ENCODE measurements at regions not wholly inside any gene's neighbourhood (a gene's known extent, or its start where the extent isn't known, plus 50 kb on each side); places are given as distances from the start of the nearest gene placed in this dataset.

DNA sequence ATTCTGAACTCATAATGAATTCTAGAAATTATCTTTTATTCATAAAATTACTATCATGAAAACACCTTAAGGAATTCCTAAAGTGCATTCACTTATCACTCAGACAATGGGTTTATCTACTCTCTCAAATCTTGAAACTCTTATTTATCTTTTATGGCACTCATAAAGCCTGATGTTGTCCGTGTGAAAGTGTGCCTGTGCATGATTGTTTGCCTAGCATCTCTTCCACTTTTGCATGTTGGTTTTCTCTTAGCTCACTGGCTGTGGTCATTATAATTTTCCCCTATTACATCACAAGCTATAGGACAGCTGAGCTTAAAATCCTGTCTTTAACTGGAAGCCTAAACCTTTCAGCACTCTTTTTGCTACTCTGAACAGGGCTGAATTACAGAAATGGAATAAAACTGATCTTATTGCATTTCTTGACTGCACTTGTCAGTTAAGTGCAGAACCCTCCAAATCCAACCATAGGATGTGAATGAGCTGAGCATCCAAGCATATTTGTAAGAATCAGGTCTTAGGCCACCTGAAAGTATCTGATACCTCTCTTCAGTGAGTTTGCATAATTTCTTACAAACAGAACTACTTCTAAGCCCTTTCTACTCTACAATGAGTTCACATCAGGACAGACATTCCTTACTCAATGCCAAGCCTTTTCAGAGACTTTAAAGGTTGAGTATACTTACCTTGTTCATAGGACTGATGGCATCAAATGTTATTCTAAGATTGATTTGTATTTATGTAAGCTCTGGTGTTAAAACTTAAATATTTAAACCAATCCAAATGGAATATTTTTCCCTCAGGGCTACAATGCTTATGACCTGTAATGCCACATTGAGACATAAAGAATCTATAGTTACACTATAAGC is 221.2 kb upstream of the KITLG start:
- DNase-seq: no peak

DNA sequence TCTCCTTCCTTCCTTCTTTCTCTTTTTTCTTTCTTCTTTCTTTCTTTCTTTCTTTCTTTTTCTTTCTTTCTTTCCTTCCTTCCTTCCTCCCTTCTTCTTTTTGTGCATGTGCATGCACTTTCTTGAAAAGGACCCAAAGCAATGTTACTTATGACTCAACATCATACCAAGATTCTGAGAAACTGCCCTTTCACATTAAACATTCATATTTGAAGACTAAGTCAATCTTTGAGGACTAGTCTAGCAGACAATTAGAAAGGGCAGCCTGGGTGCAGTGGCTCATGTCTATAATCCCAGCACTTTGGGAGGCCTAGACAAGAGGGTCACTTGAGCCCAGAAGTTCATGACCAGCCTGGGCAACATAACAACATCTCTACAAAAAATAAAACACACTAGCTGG is 212.8 kb upstream of the KITLG start:
- DNase-seq: no peak

DNA sequence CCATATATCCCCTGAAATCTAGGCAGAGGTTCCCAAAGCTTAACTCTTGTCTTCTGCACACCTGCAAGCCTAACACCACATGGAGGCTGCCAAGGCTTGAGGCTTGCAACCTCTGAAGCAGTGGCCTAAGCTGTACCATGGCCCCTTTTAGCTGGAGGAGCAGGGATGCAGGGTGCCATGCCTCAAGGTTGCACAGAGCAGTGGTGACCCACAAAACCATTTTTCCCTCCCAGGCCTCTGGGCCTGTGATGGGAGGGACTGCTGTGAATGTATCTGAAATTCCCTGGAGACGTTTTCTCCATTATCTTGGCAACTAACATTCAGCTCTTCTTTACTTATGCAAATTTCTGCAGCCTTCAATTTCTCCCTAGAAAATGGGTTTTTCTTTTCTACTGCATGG is 210.0 kb upstream of the KITLG start:
- DNase-seq: no peak

DNA sequence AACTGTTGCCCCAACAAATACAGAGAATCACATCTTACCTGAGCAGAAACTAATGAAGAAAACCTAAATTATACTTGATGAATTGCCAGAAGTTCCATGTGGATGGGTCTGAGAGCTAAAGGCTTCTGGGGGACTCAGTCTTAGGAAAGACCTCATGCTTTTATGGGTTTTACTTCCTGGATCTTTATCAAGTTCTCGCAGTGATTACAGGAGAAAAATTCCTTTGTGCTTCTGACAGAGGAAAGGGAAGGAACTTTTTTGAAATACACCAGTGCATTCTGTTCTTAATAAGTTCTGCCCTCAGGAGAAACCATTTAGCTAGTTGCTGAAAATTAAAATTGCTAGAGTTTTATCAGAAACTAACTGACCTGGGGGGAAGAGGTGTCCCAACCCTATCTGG is 203.9 kb upstream of the KITLG start:
- DNase-seq: no peak

DNA sequence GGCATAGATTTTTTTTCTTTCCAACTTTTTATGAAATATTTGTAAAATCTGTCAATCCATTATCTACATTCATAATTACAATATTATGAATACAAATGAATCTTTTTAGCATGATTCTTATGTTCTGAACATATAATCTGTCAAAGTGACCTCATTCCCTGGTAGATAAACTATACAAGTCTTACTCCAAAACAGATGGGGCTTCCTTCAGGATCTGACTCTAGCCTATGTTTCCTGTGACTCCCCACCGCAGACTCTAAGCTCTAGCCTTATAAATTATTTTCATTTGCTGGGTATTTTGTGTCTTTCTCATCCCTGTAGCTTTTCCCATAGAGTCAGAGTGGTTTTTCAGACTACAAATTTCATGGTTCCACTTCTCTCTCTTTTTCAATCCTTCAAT is 202.1 kb upstream of the KITLG start:
- DNase-seq: no peak

DNA sequence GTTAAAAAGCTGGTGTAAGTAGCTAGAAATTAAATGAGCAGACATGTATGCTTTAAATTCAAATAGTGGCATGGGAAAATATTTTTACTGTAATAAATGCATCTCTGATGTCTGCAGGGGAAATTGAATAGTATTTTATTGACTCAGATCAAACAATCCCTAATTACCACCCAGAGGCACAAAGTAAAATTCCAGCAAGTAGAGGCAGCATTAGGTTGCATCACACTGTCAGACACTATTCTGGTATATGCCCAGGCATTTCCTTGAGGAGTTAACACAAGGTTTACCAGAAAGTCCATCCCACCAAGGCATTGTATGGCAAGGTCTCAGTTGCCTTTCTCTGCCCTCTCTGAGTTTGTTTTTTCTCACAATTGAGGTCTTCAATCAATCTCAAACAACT is 201.6 kb upstream of the KITLG start:
- no peak for DNase-seq

DNA sequence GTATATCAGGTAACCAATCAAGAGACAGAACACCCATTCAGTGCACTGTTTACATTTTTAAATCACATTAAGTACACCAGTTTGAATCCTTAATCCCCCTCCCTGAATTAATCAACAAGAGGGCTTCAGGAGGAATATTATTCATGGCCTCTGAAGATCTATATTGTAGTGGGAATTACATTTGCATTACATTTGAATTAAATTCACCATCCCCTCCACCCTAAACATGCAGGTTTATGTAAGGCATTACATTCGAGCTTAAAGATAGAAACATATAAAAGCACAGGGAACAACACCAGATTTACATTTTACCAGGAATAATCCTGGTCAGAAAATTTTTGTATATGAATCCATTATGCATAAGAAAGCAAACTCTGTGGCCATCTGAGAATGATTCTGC is 197.8 kb upstream of the KITLG start:
- no peak for DNase-seq

DNA sequence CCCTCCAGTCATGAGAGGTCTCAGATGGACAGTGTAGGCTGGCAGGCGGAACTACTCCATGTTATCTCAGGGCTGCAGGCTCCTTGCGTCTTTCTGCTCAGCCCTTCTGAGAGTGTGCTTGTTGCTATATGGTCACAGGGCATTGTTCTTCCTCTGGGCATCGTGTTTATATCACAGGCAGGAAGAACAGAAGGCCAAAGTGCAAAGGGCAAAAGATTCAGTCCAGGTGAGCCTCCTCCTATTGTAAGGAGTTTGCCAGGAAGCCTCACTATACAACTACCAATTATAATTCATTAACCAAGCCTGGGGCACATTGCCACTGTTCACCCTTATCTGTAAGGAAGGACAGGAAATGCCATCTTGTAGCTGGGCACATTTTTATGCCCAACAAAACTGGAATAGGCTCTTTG is 195.5 kb upstream of the KITLG start:
- DNase-seq: no peak

DNA sequence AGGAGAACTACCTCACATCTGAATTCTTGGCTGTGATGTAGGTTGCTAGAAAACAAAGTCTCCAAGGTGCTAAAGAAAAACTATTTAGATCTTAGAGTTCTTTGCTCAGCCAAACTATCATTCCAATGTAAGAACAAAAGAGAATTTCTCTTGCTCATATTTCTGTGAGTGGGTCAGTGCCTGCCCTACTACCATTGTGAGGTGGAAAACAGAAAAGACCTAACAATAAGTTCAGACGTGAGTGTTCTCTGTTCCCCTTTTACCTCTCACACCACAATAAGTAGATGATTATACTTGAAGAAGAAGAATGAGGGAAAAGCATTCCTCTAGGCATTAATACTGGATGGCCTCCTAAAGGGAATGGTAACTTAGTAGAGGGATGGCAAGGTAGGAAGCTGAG is 187.4 kb upstream of the KITLG start:
- DNase-seq: no peak

DNA sequence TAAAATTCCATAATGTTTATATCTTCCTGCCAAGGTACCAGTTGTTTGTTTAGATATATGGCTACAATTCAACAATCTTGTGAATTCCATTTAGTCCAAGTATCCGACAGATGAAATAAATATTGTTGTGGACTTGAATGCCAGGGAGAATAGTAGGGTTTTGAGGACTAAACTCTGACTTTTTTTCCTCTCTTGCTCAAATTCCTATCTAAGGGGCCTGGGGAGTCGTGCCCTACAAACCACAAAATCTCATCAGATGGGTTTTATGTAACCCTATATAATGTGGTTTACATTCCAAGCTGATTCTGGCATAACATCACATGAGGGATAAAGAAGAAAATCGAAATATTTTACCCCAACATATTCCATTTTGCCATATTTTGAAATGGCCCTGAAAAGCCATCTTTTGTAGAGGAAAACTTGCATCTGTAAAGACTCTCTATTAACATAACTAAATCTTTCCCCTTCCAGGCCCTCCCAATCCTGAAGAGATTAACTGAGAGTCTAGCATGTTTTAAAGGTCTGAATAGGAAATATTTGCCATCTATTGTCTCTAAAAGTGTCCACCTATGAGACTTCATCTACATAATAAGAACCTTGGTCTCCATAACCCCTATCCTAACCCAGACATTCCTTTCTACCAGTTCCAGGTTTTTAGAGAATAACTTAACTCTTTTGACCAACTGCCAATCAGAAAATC is 184.7 kb upstream of the KITLG start:
- no peak for DNase-seq

DNA sequence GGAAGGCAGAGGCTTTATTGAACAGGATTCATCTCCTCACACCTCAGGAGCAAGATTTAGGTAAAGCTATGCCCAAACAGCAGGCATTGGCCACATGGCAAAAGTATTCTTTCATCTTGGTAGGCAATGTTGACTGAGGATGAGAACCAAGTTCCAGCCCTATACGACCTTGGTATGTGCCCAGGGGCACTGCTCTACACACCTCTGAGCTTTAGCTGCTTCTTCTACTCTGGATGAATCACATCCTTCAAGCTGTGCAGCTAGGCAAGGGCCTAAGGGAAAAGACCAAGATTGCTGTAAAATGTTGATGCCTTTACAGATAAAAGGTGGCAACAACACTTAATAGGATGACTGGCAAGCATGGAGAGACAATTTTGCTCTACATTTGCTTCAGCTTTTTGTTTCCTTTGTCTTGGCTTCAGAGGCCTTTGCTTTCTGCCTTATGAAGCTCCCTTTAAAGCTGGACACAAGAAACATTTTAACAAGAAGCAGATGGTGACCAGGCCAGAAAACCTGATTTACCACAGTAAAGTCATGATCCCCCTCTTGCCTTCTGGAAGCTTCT is 183.3 kb upstream of the KITLG start:
- no peak for DNase-seq

DNA sequence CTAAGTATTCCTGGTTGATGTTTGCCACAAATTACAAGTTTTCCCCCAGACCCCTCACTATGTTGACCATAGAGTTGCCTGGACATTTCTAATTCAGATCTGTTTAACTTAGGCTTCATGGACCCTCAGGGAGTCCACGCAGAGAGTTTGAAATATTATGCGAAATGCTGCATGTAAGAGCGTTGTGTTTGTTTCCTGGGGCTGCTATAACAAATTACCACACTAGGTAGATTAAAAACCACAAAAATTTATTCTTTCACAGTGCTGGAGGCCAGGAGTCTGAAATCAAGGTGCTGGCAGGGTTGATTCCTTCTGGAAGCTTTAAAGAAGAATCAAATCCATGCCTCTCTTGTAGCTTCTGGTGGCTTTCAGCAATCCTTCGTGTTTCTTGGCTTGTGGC is 177.9 kb upstream of the KITLG start:
- no peak for DNase-seq

DNA sequence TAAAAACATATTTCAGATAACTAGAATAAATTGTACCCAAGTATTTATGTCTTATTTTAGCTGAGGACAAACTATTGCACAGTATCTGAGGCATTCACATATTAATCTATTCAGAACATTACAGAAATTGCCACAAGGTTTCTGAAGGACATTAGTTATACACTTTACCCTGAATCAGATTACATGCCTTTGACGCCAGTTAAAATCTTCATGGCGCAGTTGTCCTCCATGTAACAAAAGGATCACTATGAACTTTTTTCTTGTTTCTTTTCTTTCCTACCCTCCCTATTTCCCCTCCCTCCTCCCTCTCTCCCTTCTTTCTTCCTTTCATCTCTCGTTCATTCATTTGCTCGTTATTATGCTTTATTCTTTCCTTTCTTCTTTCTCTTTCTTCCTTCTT is 176.6 kb upstream of the KITLG start:
- no peak for DNase-seq

DNA sequence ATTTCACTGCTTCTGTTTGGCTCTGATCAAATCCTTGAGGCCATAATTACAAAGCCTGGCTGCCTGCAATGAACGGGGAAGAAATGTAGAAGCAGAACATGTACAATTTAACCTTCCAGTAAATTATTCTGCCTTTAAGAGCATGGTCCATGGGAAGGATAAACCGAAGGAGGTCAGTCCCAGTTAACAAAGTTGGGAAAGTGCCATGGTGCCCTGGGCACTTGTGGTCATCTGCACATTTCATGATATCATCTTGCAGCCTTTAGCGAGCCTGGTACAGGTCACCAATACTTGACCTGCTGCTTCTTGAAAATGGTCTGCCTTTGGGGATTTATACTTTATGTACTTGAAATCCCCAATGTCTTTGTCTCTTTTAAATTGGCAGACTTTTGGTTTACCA is 175.9 kb upstream of the KITLG start:
- no peak for DNase-seq

DNA sequence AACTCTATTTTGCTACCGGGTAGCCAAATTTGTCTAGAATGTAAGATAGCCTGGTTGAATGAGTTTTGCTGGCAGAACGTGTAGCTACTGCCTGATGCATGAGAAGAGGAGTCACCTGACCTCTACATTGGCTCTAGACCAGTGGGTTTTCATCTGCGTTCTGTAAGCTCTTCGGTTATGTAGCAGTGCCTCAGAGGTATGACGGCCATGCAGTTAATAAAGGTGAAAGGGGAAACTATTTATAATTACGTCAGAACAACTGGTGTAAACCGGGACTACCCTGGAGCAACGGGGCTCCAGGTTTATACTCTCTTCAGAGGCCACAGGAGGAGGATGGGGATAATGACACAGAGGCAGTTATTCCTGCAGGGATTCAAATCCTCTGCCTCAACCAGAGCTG is 173.4 kb upstream of the KITLG start:
- DNase-seq: no peak

DNA sequence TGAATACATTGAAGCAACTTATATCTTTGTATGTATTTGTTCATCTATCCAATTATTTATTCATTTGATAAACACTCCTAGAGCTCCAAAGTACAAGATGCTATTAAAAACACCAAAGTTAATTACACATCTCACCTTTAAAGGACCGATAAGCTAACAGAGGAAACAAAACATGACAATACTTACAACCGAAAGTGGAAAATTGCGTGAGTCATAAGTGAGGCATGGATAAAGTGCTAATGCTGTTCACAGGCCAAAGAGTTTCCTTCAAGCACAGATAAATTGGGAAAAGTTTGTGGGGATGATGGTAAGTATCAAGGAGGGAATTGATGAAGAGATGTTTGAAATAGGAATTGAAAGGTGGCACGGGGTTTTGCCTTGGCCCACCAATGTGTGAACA is 172.8 kb upstream of the KITLG start:
- DNase-seq: no peak

DNA sequence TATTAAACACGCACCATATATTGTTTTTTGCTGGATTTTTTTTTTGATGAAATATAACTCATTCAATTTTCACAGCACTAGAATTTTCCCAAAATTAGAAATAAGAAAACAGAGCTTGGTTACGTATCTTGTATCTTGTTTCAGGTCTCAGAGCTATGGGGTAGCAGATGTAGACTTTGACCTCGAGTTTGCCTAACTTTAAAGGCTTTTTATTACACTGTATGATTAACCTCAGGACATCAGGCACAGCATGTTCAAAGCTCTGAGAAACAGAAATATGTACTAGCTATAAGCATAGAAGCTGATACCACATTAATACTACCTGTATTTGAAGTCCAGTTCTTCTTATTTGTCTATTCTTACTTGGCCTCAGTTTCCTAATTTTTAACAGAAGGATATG is 171.9 kb upstream of the KITLG start:
- no peak for DNase-seq

DNA sequence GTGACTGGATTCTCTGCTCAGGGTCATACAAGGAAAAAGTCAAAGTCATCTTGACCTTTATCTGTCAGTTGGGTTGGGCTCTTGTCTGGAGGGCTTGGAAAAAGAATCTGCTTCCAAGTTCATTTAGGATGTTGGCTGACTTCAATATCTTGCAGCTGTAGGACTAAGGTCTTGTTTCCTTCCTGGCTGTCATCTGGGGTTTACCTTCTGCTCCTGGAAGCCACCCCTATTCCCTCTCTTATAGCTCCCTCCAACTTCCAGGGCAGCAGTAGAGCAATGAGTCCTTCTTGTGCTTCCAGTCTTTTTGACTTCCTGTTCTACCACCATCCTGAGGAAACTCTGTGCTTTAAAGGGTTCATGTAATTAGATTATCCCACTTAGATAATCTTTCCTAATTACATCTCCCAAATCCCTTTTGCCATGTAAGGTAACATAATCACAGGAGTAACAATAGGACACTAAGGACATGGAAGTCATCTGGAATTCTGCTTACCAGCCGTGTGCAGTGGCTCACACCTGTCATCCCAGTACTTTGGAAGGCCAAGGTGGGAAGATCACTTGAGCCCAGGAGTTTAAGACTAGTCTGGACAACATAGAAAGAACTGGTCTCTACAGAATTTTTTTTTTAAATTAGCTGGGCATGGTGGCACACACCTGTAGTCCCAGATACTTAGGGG is 170.7 kb upstream of the KITLG start:
- no peak for DNase-seq

DNA sequence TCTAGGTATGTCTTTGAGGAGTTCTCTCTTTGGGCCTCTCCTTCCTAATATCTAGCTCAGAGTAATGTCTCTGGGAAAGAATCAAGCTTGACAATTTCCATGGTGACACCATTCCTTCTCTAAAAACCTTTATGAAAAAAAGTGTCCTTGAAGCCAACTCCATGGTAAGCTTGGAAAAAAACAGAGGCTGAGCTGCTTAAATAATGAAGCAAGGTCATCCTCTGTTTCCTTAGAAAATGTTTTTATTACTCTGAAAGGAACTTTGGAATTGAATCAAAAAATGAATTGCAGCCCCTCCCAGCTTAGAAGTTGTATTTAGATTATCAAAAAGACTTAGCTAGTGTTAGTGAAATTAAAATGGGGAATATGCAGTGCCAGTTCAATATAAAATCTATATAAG is 166.1 kb upstream of the KITLG start:
- DNase-seq: no peak

DNA sequence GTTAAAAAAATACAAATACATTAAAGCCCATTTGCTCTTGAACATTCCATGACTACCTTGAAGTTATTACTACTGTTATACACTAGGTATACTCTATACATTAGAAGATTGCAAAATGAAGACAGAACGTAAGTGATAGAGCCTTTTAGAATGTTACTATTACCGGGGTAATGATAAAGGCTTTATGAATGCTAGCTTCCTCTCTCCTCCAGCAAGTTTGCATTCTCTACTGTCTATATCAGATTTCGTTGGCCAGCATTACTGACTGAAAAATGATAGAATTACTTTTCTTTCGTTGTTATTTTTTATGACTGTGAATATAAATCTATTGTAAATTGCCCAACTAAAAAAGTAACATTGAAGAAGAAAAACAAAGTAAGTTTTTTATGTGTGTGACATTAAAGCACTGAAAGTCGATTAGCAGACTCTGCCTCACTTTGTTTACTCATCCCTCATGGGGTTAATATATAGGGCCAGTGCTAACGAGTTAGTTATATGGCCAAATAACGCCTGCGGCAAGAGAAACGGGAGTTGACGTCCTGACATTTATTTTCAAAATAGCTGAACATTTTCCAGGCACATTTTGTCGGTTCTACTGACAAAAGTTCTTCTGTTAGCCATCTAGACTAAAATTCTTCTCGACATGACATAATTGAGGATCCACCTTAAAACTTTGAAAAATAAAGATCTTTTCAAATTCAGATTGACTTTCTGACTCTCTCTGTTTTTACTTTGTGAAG is 163.8 kb upstream of the KITLG start:
- no peak for DNase-seq

DNA sequence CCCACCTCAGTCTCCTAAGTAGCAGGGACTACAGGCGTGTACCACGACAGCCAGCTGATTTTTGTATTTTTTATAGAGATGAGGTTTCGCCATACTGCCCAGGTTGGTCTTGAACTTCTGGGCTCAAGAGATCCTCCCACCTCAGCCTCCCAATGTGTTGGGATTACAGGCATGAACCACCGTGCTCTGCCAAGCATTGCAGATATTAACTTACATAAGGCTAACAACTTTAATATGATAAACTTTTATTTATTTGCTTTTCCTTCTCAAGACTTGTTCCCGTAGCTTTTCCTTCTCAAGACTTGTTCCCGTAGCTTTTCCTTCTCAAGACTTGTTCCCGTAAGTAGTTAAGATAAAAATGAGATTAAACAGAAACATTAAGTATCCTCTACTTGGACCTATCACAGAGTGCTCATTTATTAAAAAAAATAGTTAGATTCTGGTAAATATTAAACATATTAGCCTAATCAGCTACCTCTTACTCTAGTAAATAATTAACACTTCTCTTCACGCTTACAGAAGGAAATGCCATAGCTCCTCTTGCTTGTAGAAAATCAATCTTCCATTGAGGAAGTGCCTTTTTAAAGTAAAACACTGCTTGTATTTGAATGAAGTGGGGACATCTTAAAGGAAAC is 157.7 kb upstream of the KITLG start:
- no peak for DNase-seq

DNA sequence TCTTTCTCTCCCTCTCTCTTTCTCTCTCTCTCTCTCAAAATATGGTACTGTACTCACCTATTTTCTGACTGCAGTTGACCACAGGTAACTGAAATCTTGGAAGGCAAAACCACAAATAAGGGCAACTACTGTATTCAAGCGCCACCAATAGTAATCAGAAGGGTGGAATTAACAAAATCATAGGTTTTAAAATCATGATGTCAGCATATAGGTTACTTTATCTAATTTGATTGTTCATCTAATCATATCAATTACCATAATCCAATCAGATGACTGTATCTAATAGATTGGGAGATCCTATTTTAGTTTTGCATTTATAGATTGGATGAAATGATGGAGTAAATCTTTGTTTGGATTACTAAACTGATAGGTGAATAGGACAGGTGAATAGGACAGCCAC is 155.8 kb upstream of the KITLG start:
- no peak for DNase-seq

DNA sequence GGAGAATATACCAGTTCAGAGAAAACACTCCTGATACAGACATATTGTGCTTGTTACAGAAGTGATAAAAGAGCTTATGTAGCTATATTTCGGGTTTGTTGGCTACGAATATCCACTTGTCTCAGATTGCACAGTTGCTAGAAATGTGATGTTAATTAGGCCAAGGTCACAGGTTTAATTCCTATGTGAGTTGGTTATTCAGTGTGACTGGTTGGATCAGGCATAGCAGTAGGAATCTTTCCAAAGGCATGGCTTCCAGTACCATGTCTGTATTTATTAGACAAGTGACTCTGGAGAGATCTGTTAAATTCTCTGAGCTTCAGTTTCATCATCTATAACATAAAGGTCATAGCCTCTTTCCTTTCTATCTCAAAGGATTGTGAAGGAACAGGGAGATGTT is 152.7 kb upstream of the KITLG start:
- DNase-seq: no peak
